Stimulated activated CD4-positive, alpha-beta T cell treated with anti-CD3 and anti-CD28 coated beads, Interleukin-12 subunit alpha, Interleukin-12 subunit beta, amount 100 ng/mL, for 48 hours (primary cell): ENCODE measurements at regions not wholly inside any gene's neighbourhood (a gene's known extent, or its start where the extent isn't known, plus 50 kb on each side); places are given as distances from the start of the nearest gene placed in this dataset.

Source experiments
- DNase-seq, 3 donors: peaks; one replicate each; pipeline ENCODE4 v3.0.0-alpha.2; 2020; ENCODE audit warnings: low read depth in 2 of 3, low spot score in 1 of 3

DNA sequence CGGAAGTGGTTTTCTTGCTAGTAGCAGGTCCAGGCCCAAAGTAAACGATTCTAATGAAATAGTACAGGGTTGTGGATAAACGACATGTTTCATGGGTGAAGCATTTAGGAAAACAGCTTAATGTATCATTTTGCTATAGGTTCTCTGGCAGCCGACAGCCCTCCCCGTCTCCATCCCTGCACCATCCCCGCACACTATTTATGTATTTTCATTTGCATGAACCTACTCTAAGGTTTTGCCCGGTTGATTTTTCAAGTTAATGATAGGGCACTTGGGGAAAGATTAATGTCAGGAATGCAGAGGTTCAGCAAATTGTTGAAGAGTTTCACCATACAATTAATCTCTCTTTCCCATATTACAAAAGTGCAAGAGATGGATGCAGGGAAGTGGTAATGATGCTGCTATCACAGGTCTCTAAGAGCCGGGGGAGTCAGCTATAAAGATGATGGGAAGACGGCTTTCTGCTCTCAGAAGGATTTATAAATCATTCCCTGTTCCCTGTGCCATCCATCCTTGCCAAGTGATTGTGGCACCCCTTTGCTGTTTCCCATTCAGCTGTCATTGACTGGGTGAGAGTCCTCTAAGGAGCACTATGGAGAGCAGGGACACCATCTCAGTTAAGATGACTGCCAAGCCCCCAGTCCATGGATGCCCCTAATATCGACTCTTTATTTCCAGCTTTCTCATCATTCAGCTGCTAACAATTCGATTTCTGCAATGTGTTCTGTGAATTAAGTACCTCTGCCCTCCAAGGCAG is 186.3 kb downstream of the IRS2 start:
- no peak for DNase-seq

DNA sequence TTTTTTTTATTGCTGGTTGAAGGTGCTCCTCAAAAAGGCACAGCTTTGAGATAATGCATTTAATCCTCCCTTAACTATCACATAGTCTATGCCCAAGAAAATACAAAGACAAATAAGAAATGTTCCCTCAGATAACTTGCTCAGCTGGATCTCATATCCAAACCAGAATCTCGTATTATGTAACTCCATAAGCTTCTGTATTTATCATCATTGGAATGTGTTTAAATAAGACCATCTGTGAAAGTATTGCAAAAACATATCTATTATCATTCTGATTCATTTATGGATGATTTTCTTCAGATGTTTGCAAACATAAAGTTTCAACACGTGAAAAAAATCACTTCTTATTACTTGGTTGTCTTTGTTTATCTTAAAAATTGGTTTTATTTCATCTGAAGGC is 190.9 kb downstream of the IRS2 start:
- DNase-seq: no peak

DNA sequence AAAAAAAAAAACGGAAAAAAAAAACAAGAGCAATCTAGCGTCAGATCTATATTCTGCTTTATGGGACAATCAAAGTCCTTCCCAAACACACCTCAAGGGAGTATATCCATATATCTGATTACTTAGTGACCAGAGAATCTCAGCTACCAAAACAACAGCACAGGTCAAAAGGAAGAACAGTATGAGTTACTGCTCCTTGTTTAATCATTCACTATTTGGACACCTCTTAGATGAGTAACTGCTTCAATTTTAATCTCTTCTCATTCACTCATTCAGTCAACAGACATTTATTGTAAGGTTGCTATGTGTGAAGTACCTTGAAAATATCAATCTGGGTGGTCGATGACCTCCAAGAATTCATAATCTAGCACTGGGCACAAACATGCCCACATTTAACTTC is 193.2 kb downstream of the IRS2 start:
- no peak for DNase-seq

DNA sequence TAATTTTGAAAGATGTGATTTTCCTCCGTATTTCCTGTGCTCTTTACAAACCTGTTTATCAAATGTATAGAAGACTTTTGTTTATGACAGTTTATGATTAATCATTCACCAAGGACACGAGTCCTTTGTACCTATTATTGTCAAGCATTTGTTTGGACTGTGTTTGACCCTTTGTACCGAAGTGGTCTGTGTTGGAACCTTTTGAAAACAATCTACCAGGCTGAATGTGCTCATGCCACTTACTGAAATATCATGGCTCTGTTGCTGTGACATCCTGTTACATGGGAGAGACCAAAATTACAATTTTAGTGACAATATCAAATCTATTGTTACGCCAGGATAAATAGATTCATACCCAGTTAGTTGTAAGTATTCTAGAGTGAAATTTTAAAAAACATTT is 193.6 kb downstream of the IRS2 start:
- DNase-seq: no peak

DNA sequence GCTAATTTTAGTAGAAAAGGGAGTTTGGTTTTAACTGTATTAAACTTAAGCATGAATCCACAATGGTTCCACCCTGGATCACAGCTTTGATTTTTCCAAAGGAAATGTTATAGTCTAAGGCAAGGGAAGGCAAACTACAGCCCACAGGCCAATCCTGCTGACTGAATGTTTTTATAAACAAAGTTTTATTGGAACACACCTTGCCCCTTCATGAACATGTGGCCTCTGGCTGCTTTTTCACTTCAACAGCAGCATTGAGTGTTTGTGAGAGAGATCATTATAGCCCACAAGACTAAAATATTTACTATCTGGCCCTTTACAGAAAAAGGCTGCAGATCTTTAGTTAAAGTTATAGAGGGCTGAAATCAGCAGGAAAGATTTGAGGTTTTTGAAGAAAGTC is 198.7 kb downstream of the IRS2 start:
- DNase-seq: no peak

DNA sequence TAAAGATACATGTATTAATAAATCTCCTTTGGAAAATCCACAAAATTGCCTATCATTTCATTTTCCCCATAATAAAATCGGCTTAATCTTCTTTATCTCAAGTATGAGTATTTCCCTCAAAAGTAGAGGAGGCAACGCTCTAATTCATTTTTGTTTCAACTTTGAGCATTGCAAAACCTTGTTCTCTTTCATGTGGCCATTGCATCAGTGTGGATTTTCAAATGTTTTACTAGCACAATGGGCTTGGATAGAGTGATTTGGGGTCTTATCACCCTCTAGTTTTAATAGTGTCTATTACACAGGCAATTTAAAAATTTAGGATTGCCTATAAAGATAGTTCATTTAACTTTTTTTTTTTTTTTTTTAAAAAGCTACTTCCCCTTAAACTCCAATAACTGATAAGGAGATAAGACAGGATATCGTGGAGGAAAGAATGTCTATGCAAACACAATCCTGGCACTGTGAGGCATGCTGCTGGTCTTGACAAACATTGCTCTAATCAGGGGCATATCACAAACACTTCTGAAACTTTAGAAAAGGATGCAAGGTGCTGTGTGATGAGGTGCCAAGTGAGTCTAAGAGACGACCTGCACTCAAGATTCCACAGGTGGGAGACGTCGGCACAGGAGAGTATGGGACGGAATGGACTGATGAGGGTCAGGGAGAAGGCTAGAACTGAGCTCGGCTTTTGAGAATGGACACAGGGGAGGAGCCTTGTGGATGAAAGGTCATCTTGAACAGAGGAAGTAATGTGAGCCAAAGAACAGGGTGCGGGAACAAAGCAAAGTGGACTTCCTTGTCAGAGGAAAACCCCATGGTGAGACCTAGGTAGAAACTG is 199.7 kb downstream of the IRS2 start:
- no peak for DNase-seq

DNA sequence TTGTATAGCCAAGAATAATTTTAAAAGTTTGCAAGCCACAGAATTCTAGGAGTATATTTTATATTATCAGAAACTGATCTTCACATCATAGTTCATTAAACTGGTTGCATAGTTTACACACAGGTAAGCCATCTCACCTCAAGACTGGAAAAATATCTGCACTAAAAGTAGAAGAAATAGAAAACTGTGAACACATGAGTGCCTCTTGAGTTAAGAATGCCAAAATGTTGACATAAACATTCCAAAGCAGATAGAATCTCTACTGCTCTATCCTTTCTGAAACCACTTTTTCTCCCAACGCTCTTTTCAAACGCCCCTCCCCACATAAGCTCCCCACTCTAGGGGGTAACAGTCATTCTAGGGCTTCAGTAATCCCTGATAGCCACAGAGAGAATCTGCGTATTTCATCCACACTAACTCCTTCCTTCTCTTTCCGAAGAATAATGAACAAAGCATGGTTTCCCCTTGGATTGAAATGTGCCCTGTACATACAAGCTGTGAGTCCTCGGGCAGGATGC is 201.5 kb downstream of the IRS2 start:
- DNase-seq: no peak

DNA sequence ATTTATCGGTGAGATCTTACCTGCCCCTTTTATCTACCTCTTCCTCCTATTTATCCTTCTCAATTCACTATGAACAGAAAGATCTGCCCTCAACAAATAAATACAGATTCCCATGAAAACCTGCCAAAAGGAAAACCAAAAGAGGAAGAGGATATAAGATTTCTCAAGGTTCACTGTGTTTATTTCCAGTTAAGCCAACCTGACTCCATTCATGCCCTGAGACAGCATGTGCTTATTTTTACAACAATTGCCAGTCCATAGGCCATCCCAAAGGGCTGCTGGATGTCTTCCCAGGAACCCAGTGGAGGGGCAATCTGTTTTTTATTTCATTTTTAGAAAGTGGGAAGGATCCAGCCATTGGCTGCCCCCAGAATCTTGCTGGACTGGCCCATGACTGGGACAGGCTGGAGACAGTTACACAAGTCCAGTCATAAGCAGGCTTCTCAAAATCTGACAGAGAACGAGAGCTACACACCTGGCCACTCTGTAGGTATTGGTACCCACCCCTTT is 209.1 kb downstream of the IRS2 start:
- DNase-seq: no peak

DNA sequence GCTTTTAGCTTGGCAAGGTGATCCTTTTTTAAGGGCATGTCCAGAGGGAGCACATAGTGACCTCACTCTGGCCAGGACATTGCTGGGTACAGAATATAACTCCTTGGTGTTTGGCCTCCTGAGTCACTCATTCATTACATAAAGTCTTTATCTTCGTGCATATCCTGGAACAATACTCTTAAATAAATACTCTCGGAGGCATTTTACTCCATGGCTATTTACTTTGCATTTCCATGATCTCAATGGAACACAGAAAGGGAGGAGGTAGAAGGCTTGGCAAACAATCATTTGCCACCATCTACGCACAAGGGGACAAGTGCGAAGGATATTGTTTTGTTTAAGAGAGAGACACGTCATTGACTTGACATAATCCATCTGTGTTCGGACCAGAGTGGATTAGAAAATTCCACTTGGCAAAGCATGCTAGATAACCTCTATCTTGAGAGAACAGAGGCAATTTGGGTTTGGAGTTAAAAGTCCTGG is 210.0 kb downstream of the IRS2 start:
- no peak for DNase-seq

DNA sequence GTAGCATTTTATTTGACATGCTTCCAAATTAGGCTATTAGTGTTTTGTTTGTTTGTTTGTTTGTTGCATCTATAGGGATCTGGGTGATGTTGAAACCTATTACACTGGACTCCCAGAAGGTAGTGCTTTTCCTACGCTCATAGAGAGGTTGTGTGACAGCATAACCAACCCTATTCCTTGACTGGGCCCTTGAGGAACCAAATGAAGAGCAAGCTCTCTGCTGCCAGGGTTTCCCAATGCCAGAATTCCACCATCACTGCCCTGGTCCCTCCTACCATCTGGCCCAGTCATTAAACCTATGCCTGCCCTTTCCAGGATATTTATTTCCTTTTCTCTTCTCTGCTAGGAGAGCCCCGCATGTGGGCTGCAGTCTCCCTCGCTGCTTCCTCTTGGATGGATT is 210.6 kb downstream of the IRS2 start:
- DNase-seq: no peak

DNA sequence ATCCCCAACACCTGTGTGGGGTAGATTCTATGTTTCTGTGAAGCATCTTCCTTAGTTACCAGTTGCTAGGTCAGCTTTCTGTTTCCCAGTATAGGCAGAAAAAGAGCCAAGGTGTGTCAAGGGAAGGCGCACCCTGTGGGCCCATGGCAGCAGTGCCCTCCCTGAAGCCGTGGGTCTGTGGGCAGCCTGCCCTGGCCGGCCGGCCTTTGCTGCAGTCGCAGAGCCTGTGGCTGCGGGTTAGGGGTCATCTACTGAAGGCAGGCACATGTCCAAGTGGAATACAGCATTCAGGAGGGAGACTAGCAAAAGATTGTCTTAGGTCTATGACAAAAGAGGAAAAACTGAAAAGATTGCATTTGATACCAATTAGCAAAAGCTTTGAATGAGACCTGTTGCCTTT is 214.0 kb downstream of the IRS2 start:
- DNase-seq: no peak

DNA sequence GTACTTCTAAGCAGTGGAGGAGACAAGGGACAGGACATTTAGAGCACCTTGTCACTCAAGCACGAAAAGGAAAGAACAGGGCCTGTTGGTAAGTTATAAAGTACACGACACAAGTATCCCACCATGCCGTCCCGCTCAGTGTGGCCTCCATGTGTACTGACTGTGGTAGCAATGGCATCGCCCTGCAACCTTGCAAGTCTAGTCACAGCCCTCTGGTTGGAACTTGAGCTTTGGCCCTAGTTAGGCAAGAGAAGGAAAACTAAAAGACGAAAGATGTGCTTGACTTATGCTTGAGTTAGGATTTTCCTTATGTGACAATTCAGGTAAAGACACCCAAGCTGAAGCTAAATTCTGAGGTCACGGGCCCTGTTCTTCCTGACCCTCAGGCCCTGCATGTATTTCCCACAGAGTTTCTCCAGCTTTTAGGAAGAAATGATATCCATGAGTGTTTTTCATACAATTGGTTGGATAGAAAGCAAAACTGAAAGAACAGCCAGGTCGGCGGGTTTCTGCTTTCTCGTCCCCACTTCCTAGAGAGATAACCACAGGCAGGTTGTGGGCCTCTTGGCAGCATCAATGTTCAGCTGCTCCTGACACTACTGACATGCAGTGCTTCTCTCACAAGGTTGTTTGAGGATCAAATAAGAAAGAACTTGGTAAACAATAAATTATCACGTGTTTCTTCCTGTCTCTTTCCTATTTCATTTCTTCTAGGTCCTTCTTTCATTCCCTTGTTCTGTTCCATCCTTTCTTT is 216.2 kb downstream of the IRS2 start:
- peak; percentile 5 to 18 (median 15) for DNase-seq

DNA sequence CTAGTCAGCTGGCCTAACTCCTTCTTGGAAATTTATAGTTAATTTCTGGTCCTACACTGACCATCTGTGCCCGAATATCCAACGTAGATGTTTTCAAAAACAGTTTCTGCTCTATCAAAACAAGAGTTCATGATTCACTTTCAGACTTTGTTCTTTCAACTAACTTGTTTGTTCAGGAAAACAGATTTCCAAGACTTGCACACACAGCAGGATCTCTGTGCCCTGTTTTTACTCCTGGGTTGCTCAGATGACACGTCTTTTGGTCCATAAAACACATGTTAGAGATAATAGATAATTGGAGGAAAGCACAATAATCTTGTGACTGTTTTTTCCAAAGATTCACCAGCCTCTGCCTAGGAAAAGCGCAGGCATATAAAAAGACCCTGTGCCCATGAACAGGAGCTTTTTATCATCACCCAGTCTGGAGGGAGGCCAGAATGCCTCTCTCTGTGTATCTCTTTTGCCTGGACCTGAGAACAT is 218.0 kb downstream of the IRS2 start:
- DNase-seq: no peak

DNA sequence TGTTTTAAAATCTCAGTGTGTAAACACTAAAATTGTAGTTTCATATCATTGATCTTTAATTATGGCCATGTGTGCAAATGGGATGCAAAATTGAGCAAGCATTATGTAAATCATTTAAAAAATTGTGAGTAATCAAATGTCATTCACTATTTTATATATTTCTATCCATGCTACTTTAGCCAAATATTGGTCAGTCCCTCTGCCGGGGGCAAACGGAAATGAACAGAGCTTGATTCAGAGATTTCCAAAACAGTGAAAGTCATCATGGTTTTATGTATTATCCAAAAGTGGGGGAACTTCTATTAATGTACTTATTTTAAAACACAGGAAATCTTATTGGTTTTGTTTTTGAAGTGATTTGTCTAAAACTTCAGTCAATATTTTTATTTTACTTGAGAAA is 219.1 kb downstream of the IRS2 start:
- no peak for DNase-seq

DNA sequence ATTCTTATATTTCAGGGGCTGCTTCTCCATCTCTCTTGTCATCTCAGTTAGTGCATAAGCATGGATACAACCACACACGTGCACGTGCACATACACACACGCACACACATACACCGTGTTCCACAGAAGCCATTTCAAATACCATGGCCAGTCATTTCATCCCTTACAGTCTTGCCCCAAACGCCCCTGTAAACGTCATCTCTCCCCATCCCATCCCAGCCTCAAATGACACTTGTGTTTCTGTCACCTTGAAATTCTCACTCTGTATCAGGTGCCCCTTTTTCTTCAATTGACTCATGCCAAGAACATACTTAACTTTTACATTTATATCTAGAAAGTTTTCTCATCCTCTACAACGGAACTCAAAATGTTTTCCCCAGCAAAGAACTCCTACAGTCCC is 220.5 kb downstream of the IRS2 start:
- no peak for DNase-seq

DNA sequence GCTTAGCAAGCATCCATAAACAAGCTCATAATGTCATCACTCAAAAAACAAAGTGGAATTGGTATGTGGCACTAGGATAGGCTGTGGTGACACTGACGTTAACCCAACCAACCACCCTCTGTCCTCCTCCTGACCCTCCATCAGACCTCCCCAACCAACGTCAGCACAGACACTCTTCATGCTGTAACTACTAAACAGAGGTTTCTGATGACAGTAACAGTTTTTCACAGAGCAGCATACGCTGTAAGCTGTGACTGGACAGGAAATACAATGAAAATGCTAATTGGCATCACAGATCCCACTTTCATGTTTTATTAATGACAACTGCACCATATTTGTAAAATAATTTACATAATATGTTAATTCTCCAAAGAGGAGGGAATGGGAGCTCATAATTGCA is 238.0 kb downstream of the IRS2 start:
- DNase-seq: no peak

DNA sequence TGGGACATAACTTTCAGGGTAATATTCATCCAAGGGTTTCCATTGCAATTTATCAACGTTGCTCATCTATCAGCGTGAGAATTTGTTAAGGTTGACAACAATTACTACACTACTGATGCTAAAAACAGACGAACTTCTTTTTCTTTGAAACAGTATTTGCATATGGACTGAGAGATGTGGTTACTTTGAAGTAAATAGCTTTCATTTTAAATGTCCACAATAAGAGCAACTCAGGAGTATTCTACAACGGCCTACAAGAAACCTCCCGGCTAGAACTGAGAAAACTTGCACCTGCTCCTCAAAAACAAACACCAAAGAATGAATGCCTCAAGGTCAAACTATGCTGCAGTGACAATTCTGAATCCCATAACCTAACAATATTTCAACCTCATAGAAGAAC is 238.4 kb downstream of the IRS2 start:
- DNase-seq: no peak

DNA sequence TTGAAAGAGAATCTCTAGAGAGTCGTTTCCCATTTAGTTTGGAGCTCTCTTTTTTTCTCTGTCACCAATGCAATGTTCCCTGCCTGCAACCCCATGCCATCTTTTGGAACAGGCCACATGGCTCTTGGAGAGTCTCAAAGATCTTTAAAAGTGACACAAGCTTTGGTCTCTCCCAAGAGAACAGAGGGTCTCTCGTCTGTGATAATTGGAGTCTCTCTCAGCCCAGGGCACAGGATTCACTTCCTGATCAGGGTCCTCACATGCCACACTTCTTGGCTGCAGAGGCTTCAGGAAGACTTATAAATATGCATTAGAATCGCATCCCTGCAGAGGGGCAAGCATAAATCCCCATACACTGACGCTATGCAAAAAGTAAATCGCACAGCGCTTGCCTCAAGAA is 240.5 kb downstream of the IRS2 start:
- no peak for DNase-seq

DNA sequence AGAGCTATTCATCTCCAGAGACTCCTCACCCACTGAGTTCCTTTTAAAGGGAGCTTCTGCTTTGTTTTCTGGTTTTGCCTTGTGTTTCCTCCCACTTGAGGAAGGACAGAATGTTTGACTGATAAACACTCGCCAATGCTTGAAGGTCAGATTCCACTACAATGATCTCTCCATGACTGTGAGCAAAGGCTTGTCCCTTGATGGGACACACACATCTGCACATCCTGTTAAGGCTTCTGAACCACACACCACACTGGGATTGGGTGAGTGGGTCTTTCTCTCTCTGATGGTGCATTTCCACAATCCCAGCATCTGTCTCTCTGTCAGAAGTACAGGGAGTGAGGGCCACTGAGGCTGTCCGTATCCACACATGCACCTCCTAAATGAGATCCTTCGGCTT is 245.3 kb downstream of the IRS2 start:
- no peak for DNase-seq

DNA sequence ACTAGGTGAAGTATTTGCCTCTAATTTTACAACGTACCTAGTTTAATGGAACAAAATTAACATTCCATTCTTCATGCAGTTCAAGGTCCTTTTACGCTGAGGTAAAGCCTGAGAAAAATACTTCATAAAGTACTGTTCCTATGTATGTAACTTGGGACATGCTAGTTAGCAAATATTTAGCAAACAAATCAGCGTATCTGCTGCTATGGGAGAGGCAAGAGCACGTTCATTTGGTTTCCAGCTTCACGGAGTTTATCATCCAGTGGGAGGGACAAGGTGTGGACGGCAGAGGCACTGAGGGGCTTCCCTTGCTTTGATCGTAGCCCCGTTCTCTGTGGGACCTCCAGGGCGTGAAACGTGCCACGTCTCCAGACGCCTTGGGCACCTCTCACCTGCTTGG is 248.8 kb downstream of the IRS2 start:
- no peak for DNase-seq

DNA sequence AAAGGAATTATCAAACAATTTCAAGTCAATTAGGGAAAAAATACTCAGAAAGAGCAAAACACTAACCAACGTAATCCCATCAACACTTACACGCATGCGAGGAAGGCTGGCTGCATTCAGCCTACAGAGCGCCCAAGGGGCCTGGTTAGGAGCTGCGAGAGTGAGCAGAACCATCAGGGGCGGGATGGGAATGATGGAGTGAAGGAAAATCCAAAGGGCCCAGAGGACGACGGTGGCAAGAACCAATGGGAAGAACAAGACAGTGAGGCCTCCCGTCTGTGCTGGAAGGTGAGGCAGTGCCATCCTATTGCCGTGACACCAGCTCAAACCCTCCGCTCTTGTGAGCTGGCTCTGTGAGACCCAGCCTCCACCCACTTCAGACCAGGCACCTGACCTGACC is 253.0 kb downstream of the IRS2 start:
- no peak for DNase-seq
